HG02763 (cell line): ENCODE measurements at regions not wholly inside any gene's neighbourhood (a gene's known extent, or its start where the extent isn't known, plus 50 kb on each side); places are given as distances from the start of the nearest gene placed in this dataset.
"Not testable (repeated sequence)": the region's sequence is repeated elsewhere in the genome, so short reads cannot be mapped to it uniquely, and the experiment has no call there.

Experiments used
- ATAC-seq: cut with Tn5 transposase; IDR thresholded peaks from one replicate; pipeline ENCODE4 v1.9.1; 2021; ENCODE audit warnings: mild to moderate bottlenecking, moderate library complexity; ENCODE audit not compliant: unreplicated experiment

GRCh38 chr16:51516960-51517359 is 365.9 kb upstream of the SALL1 start:
- not testable (repeated sequence) for ATAC-seq

- ATAC-seq, result no peak
Observed at GRCh38 chr16:51510416-51510815, 359.3 kb upstream of the SALL1 start.

GRCh38 chr16:51509336-51509735 is 358.3 kb upstream of the SALL1 start:
- no peak for ATAC-seq

GRCh38 chr16:51508490-51509212 is 357.6 kb upstream of the SALL1 start:
- ATAC-seq, result no peak

GRCh38 chr16:51507286-51507685 is 356.2 kb upstream of the SALL1 start:
- no peak for ATAC-seq

- ATAC-seq, result no peak
Observed at GRCh38 chr16:51500306-51500705, 349.2 kb upstream of the SALL1 start.

- no peak for ATAC-seq
Observed at GRCh38 chr16:51497541-51498211, 346.6 kb upstream of the SALL1 start.

- no peak for ATAC-seq
Observed at GRCh38 chr16:51490866-51491265, 339.8 kb upstream of the SALL1 start.

GRCh38 chr16:51487880-51488279 is 336.8 kb upstream of the SALL1 start:
- ATAC-seq, result no peak

- no peak for ATAC-seq
Observed at GRCh38 chr16:51474414-51475091, 323.5 kb upstream of the SALL1 start.

GRCh38 chr16:51473091-51473490 is 322.0 kb upstream of the SALL1 start:
- no peak for ATAC-seq

- ATAC-seq, result no peak
Observed at GRCh38 chr16:51470492-51470891, 319.4 kb upstream of the SALL1 start.

- ATAC-seq, result no peak
Observed at GRCh38 chr16:51464996-51465395, 313.9 kb upstream of the SALL1 start.

GRCh38 chr16:51461255-51461654 is 310.2 kb upstream of the SALL1 start:
- ATAC-seq, result no peak

GRCh38 chr16:51458356-51459140 is 307.5 kb upstream of the SALL1 start:
- ATAC-seq, result no peak

GRCh38 chr16:51457775-51458174 is 306.7 kb upstream of the SALL1 start:
- ATAC-seq, result no peak

- ATAC-seq, result no peak
Observed at GRCh38 chr16:51455398-51455797, 304.3 kb upstream of the SALL1 start.

- no peak for ATAC-seq
Observed at GRCh38 chr16:51453251-51453650, 302.2 kb upstream of the SALL1 start.

GRCh38 chr16:51450909-51451308 is 299.8 kb upstream of the SALL1 start:
- ATAC-seq, result no peak

GRCh38 chr16:51450376-51450775 is 299.3 kb upstream of the SALL1 start:
- no peak for ATAC-seq

GRCh38 chr16:51449441-51449840 is 298.4 kb upstream of the SALL1 start:
- ATAC-seq, result no peak
